Liver (tissue), 8 donors: ENCODE measurements at regions not wholly inside any gene's neighbourhood (a gene's known extent, or its start where the extent isn't known, plus 50 kb on each side); places are given as distances from the start of the nearest gene placed in this dataset.

ENCODE experiments used
- DNase-seq: peaks from one replicate; pipeline ENCODE4 v3.0.0-alpha.2; 2017; ENCODE audit warnings: low spot score
- H3K27ac ChIP-seq, 2 donors: one replicate each; pipeline ENCODE4 v1.7.0; 2013; ENCODE audit warnings: inconsistent platforms in 2 of 2, low read length in 2 of 2, control low read depth in 1 of 2, low read depth in 1 of 2, mild to moderate bottlenecking in 1 of 2
- H3K27me3 ChIP-seq, 4 donors: one replicate each; pipeline versions ENCODE4 v1.6.1 to v1.7.0; 2013; ENCODE audit warnings: low read length in 3 of 4, inconsistent platforms in 1 of 4, mild to moderate bottlenecking in 1 of 4, moderate library complexity in 1 of 4; ENCODE audit not compliant: control insufficient read depth in 4 of 4, insufficient read depth in 4 of 4
- H3K36me3 ChIP-seq, 4 donors: one replicate each; pipeline versions ENCODE4 v1.6.1 to v1.7.0; 2013; ENCODE audit warnings: low read length in 3 of 4, mild to moderate bottlenecking in 3 of 4, low read depth in 1 of 4, moderate library complexity in 1 of 4; ENCODE audit not compliant: control insufficient read depth in 4 of 4, insufficient read depth in 3 of 4
- H3K4me1 ChIP-seq, 4 donors: one replicate each; pipeline versions ENCODE4 v1.6.1 to v1.7.0; 2013; ENCODE audit warnings: low read length in 3 of 4, mild to moderate bottlenecking in 3 of 4, moderate library complexity in 1 of 4; ENCODE audit not compliant: control insufficient read depth in 4 of 4, insufficient read depth in 4 of 4
- H3K4me3 ChIP-seq, 3 donors: one replicate each; pipeline versions ENCODE4 v1.6.1 to v1.7.0; 2013; ENCODE audit warnings: low read length in 3 of 3, control low read depth in 1 of 3, low read depth in 1 of 3, mild to moderate bottlenecking in 1 of 3
- H3K9ac ChIP-seq, 2 donors: one replicate each; pipeline ENCODE4 v1.7.0; 2013; ENCODE audit warnings: low read length in 2 of 2, mild to moderate bottlenecking in 2 of 2, moderate library complexity in 2 of 2, control low read depth in 1 of 2, low read depth in 1 of 2
- H3K9me3 ChIP-seq, 4 donors: one replicate each; pipeline versions ENCODE4 v1.6.1 to v1.7.0; 2013; ENCODE audit warnings: low read length in 3 of 4; ENCODE audit not compliant: control insufficient read depth in 4 of 4
- CTCF ChIP-seq: fragments of 150-350 bp; IDR thresholded peaks from 2 replicates; pipeline ENCODE4 v1.5.1; 2017; ENCODE audit warnings: improper control_type of control experiment, low read depth, low read length; ENCODE audit not compliant: missing input control
- EGR1 ChIP-seq, 2 donors: IDR thresholded peaks; 2 replicates each; pipeline ENCODE4 v1.6.1; 2016 to 2018; ENCODE audit warnings: antibody characterized with exemption in 2 of 2, low read depth in 2 of 2
- FOXA1 ChIP-seq: IDR thresholded peaks from 2 replicates; pipeline ENCODE4 v1.6.1; 2016; ENCODE audit warnings: antibody characterized with exemption
- FOXA2 ChIP-seq: IDR thresholded peaks from 2 replicates; pipeline ENCODE4 v1.6.1; 2016; ENCODE audit warnings: antibody characterized with exemption
- GABPA ChIP-seq, 2 donors: IDR thresholded peaks in 1 of 2; conservative IDR thresholded peaks in 1 of 2; 2 replicates each; pipeline ENCODE4 v1.6.1; 2016; ENCODE audit warnings: antibody characterized with exemption in 2 of 2, mild to moderate bottlenecking in 1 of 2, moderate library complexity in 1 of 2
- HNF4A ChIP-seq, 2 donors: conservative IDR thresholded peaks; 2 replicates each; pipeline ENCODE4 v1.6.1; 2016; ENCODE audit warnings: antibody characterized with exemption in 2 of 2, mild to moderate bottlenecking in 2 of 2
- HNF4G ChIP-seq: IDR thresholded peaks from 2 replicates; pipeline ENCODE4 v1.6.1; 2016; ENCODE audit warnings: antibody characterized with exemption
- JUND ChIP-seq, 2 donors: IDR thresholded peaks; 2 replicates each; pipeline ENCODE4 v1.6.1; 2016; ENCODE audit warnings: antibody characterized with exemption in 2 of 2
- NR2F2 ChIP-seq: IDR thresholded peaks from 2 replicates; pipeline ENCODE4 v1.6.1; 2016; ENCODE audit warnings: antibody characterized with exemption
- RAD21 ChIP-seq, 2 donors: IDR thresholded peaks; 2 replicates each; pipeline ENCODE4 v1.6.1; 2016; ENCODE audit warnings: antibody characterized with exemption in 2 of 2, mild to moderate bottlenecking in 2 of 2
- RXRA ChIP-seq, 2 donors: IDR thresholded peaks; 2 replicates each; pipeline ENCODE4 v1.6.1; 2017 to 2018; ENCODE audit warnings: antibody characterized with exemption in 2 of 2, mild to moderate bottlenecking in 1 of 2
- SP1 ChIP-seq: IDR thresholded peaks from 2 replicates; pipeline ENCODE4 v1.6.1; 2018; ENCODE audit warnings: antibody characterized with exemption, mild to moderate bottlenecking
- TAF1 ChIP-seq: conservative IDR thresholded peaks from 2 replicates; pipeline ENCODE4 v1.6.1; 2016; ENCODE audit warnings: antibody characterized with exemption, mild to moderate bottlenecking
- YY1 ChIP-seq: IDR thresholded peaks from 2 replicates; pipeline ENCODE4 v1.6.1; 2016; ENCODE audit warnings: antibody characterized with exemption, mild to moderate bottlenecking
- WGBS: extraction: QIAGEN DNeasy Blood & Tissue Kit; methylation state at CpG from one replicate; pipeline ENCODE4 v1.1.7; 2013; 5-methylcytosine and 5-hydroxymethylcytosine counted together
- TF ChIP-seq, protein P1 (sequence below): IDR thresholded peaks from 2 replicates; pipeline ENCODE4 v1.6.1; 2016; ENCODE audit warnings: antibody characterized with exemption
- TF ChIP-seq, protein P2 (sequence below): IDR thresholded peaks from 2 replicates; pipeline ENCODE4 v1.6.1; 2016; ENCODE audit warnings: antibody characterized with exemption
- TF ChIP-seq, protein P3 (sequence below): IDR thresholded peaks from 2 replicates; pipeline ENCODE4 v1.6.1; 2016; ENCODE audit warnings: antibody characterized with exemption
- donor health status: healthy.
- donor health status: healthy.
- donor health status: healthy.
- donor health status: healthy.
- donor health status: healthy.

DNA sequence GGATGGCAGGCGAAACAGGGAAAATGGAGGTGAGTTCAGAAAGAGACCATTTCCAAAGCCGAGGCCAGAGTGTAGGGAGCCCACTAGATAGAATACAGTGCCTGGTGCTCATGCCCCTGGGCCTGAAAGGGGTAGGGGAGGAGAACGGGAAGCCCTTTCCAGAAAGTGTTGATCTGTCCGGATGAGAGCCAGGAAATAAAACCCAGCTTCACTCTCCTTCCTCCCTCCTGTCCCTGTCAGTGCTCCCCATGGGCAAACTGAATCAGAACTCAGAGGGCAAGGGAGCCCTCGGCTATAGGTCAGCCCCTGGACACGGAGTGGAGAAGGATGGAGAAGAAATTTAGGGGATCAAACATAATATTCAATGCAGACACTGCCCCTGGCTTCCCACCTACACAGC, 57.7 kb upstream of the RPL38 start:
- WGBS = 58% methylated on average over 6 of the region's 6 CpGs
- H3K27me3 ChIP-seq = peaks cover 0 to 4% (median 2%) of the 10 kb centered on the region in 4 donors
- no peak overlapping the region for H3K9ac ChIP-seq
- no peaks in the 10 kb centered on the region for H3K4me1 ChIP-seq
- DNase-seq = no peak
- H3K36me3 ChIP-seq = no peaks in the 10 kb centered on the region
- TF ChIP-seq, protein P1, sequence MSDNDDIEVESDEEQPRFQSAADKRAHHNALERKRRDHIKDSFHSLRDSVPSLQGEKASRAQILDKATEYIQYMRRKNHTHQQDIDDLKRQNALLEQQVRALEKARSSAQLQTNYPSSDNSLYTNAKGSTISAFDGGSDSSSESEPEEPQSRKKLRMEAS = no peak
- no peak for TF ChIP-seq CTCF
- no peak for TF ChIP-seq YY1
- no peak for TF ChIP-seq SP1
- no peak for TF ChIP-seq RXRA (IDR thresholded peaks at IDR 0.05)
- no peak for TF ChIP-seq NR2F2
- TF ChIP-seq FOXA1 = no peak
- no peak for TF ChIP-seq HNF4A (conservative IDR thresholded peaks at IDR 0.05)
- no peak for TF ChIP-seq JUND (IDR thresholded peaks at IDR 0.05)
- no peak for TF ChIP-seq HNF4G
- no peak for TF ChIP-seq FOXA2
- TF ChIP-seq GABPA (IDR thresholded peaks at IDR 0.05 in 1 of 2, conservative IDR thresholded peaks at IDR 0.05 in 1 of 2) = no peak
- TF ChIP-seq, protein P2, sequence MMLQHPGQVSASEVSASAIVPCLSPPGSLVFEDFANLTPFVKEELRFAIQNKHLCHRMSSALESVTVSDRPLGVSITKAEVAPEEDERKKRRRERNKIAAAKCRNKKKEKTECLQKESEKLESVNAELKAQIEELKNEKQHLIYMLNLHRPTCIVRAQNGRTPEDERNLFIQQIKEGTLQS = no peak
- TF ChIP-seq, protein P3, sequence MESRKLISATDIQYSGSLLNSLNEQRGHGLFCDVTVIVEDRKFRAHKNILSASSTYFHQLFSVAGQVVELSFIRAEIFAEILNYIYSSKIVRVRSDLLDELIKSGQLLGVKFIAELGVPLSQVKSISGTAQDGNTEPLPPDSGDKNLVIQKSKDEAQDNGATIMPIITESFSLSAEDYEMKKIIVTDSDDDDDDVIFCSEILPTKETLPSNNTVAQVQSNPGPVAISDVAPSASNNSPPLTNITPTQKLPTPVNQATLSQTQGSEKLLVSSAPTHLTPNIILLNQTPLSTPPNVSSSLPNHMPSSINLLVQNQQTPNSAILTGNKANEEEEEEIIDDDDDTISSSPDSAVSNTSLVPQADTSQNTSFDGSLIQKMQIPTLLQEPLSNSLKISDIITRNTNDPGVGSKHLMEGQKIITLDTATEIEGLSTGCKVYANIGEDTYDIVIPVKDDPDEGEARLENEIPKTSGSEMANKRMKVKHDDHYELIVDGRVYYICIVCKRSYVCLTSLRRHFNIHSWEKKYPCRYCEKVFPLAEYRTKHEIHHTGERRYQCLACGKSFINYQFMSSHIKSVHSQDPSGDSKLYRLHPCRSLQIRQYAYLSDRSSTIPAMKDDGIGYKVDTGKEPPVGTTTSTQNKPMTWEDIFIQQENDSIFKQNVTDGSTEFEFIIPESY = no peak
- no peak for TF ChIP-seq EGR1 (IDR thresholded peaks at IDR 0.05; ENCODE audit: low read depth in 2 of 2)
- TF ChIP-seq RAD21 (IDR thresholded peaks at IDR 0.05) = no peak
- TF ChIP-seq TAF1 = no peak
- H3K4me3 ChIP-seq = no peak overlapping the region
- H3K9me3 ChIP-seq = peaks cover 4 to 25% (median 12%) of the 10 kb centered on the region in 4 donors
- H3K27ac ChIP-seq = no peak overlapping the region

DNA sequence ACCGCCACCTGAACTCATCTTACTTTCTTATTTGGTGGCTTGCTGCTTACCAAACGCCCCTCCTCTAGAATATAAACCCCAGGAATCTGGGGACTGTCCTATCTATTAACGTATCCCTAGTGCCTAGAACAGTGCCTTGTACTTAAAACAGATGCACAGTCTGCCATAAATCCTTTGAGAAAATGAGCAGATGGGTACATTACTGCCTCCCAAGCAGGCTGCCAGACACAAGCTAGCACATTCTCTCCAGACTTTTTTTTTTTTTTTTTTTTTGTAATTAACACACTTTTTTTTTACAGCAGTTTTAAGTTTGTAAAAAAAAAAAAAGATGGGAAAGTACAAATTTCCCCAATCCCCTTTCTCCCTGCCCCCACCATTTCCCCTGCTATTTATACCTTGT, 57.3 kb upstream of the RPL38 start:
- TF ChIP-seq FOXA1 (no peak), RXRA (IDR thresholded peaks at IDR 0.05) (no peak), NR2F2 (no peak), HNF4G (no peak), GABPA (IDR thresholded peaks at IDR 0.05 in 1 of 2, conservative IDR thresholded peaks at IDR 0.05 in 1 of 2) (no peak), SP1 (no peak), HNF4A (conservative IDR thresholded peaks at IDR 0.05) (no peak), FOXA2 (no peak), EGR1 (IDR thresholded peaks at IDR 0.05; ENCODE audit: low read depth in 2 of 2) (no peak), RAD21 (IDR thresholded peaks at IDR 0.05) (no peak), CTCF (no peak)
- TF ChIP-seq, protein P1 = no peak
- TF ChIP-seq, protein P3 = no peak

More for the DNA sequence above, 57.3 kb upstream of the RPL38 start:
- H3K9ac ChIP-seq = no peak overlapping the region
- no peaks in the 10 kb centered on the region for H3K36me3 ChIP-seq
- DNase-seq = no peak
- H3K9me3 ChIP-seq = peaks cover 4 to 23% (median 12%) of the 10 kb centered on the region in 4 donors
- WGBS = 72% methylated on average over 3 of the region's 3 CpGs
- no peaks in the 10 kb centered on the region for H3K4me1 ChIP-seq
- peaks cover 0 to 4% (median 2%) of the 10 kb centered on the region in 4 donors for H3K27me3 ChIP-seq
- H3K27ac ChIP-seq = no peak overlapping the region
- H3K4me3 ChIP-seq = no peak overlapping the region
